ENCODE measurements at regions not wholly inside any gene's neighbourhood (a gene's known extent, or its start where the extent isn't known, plus 50 kb on each side); places are given as distances from the start of the nearest gene placed in this dataset.
A peak's percentile ranks its signal among the peaks of the same experiment; 100 is the strongest.

- no peak for DNase-seq (ENCODE audit: low spot score)
Measured at GRCh38 chr5:68942169-68942568, 151.6 kb upstream of the SLC30A5 start.

GRCh38 chr5:68946728-68947127 is 147.1 kb upstream of the SLC30A5 start:
- no peak for DNase-seq (ENCODE audit: low spot score)

- DNase-seq (ENCODE audit: low spot score): no peak
Measured at GRCh38 chr5:68947986-68948385, 145.8 kb upstream of the SLC30A5 start.

- no peak for DNase-seq (ENCODE audit: low spot score)
Measured at GRCh38 chr5:68949256-68949655, 144.6 kb upstream of the SLC30A5 start.

GRCh38 chr5:68949711-68950110 is 144.1 kb upstream of the SLC30A5 start:
- no peak for DNase-seq (ENCODE audit: low spot score)

- DNase-seq (ENCODE audit: low spot score): no peak
Measured at GRCh38 chr5:68950125-68950524, 143.7 kb upstream of the SLC30A5 start.

GRCh38 chr5:68950930-68951329 is 142.9 kb upstream of the SLC30A5 start:
- DNase-seq (ENCODE audit: low spot score): no peak

GRCh38 chr5:68953231-68953874 is 140.5 kb upstream of the SLC30A5 start:
- DNase-seq (ENCODE audit: low spot score): no peak

GRCh38 chr5:68953875-68954617 is 139.8 kb upstream of the SLC30A5 start:
- no peak for DNase-seq (ENCODE audit: low spot score)

GRCh38 chr5:68954618-68954910 is 139.2 kb upstream of the SLC30A5 start:
- DNase-seq (ENCODE audit: low spot score): no peak

- DNase-seq (ENCODE audit: low spot score): no peak
Measured at GRCh38 chr5:68957591-68957990, 136.2 kb upstream of the SLC30A5 start.

- no peak for DNase-seq (ENCODE audit: low spot score)
Measured at GRCh38 chr5:68958428-68958827, 135.4 kb upstream of the SLC30A5 start.

- no peak for DNase-seq (ENCODE audit: low spot score)
Measured at GRCh38 chr5:68960456-68960855, 133.4 kb upstream of the SLC30A5 start.

GRCh38 chr5:68960961-68961360 is 132.9 kb upstream of the SLC30A5 start:
- DNase-seq (ENCODE audit: low spot score): no peak

- no peak for DNase-seq (ENCODE audit: low spot score)
Measured at GRCh38 chr5:68961762-68962161, 132.1 kb upstream of the SLC30A5 start.

GRCh38 chr5:68962757-68963484 is 130.9 kb upstream of the SLC30A5 start:
- DNase-seq (ENCODE audit: low spot score): peak; percentile 51

- no peak for DNase-seq (ENCODE audit: low spot score)
Measured at GRCh38 chr5:68964679-68965078, 129.1 kb upstream of the SLC30A5 start.

- DNase-seq (ENCODE audit: low spot score): no peak
Measured at GRCh38 chr5:68965926-68966325, 127.9 kb upstream of the SLC30A5 start.

GRCh38 chr5:68966596-68966995 is 127.2 kb upstream of the SLC30A5 start:
- no peak for DNase-seq (ENCODE audit: low spot score)

GRCh38 chr5:68968429-68968828 is 125.4 kb upstream of the SLC30A5 start:
- no peak for DNase-seq (ENCODE audit: low spot score)

- DNase-seq (ENCODE audit: low spot score): no peak
Measured at GRCh38 chr5:68970617-68971016, 123.2 kb upstream of the SLC30A5 start.

GRCh38 chr5:68973696-68974095 is 120.1 kb upstream of the SLC30A5 start:
- DNase-seq (ENCODE audit: low spot score): no peak

- DNase-seq (ENCODE audit: low spot score): no peak
Measured at GRCh38 chr5:68983043-68983442, 110.8 kb upstream of the SLC30A5 start.
